ENCODE measurements at regions not wholly inside any gene's neighbourhood (a gene's known extent, or its start where the extent isn't known, plus 50 kb on each side); places are given as distances from the start of the nearest gene placed in this dataset.
"Not testable (repeated sequence)": the region's sequence is repeated elsewhere in the genome, so short reads cannot be mapped to it uniquely, and the experiment has no call there.

- 57 to 58% methylated on average over 2 of the region's 2 CpGs for WGBS, 2 donors
- Histone ChIP-seq H3K4me3 (peak overlapping the region in 3 of 4 donors; percentile 31 to 47 (median 34)), H3K27ac (peak overlapping the region; percentile 82 to 88 (median 87)), H3K4me1 (peaks cover 0 to 65% (median 39%) of the 10 kb centered on the region in 4 donors), H3K27me3 (no peaks in the 10 kb centered on the region), H3K9me3 (no peaks in the 10 kb centered on the region), H3K36me3 (no peaks in the 10 kb centered on the region)
- DNase-seq = peak; percentile 68
- intact Hi-C loops (cut with DNase I) = loop anchor here (5.0 to 10.0 kb wide), 3 partner anchors 358 to 460 kb away; no protein-coding TSS in a partner anchor
- TF ChIP-seq, protein P1, sequence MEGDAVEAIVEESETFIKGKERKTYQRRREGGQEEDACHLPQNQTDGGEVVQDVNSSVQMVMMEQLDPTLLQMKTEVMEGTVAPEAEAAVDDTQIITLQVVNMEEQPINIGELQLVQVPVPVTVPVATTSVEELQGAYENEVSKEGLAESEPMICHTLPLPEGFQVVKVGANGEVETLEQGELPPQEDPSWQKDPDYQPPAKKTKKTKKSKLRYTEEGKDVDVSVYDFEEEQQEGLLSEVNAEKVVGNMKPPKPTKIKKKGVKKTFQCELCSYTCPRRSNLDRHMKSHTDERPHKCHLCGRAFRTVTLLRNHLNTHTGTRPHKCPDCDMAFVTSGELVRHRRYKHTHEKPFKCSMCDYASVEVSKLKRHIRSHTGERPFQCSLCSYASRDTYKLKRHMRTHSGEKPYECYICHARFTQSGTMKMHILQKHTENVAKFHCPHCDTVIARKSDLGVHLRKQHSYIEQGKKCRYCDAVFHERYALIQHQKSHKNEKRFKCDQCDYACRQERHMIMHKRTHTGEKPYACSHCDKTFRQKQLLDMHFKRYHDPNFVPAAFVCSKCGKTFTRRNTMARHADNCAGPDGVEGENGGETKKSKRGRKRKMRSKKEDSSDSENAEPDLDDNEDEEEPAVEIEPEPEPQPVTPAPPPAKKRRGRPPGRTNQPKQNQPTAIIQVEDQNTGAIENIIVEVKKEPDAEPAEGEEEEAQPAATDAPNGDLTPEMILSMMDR (IDR thresholded peaks at IDR 0.05) = no peak
- TF ChIP-seq EP300 (IDR thresholded peaks at IDR 0.05) = no peak
- no peak for TF ChIP-seq POLR2A (IDR thresholded peaks at IDR 0.05)
- no peak for TF ChIP-seq POLR2AphosphoS5 (IDR thresholded peaks at IDR 0.05)
Measured at GRCh38 chr10:4242561-4243035, 457.6 kb upstream of the KLF6 start.

DNA sequence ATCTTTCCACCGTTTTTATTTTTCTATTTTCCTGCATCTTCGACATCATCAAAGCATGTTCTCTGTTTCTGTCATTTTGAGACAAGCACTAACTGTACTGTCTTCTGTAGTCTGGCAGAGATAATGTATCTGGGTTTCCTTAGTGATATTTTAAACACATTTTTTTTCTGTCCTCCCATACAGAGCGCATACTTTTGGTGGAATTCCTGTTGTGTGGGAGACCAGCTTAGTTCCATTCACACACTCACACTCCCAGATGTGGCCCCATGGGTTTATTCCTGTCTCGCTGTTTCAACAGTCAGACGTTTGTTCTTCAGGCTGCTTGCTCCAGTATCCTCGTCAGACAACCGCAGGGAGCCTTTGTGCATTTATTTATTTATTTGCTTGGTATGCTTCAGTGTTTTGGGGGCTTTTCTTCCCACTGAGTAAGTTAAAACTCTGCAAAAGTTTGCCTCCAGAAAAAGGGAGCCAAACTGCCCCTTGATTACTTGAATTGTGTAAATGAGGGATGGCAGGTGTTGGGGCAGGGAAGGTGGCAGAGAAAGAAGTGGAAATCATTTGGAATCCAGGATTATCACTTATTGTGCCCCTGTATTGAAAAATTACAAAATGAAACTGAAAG lies 456.8 kb upstream of the KLF6 start:
- WGBS, 2 donors = 58 to 73% methylated on average over 7 of the region's 7 CpGs

GRCh38 chr10:4240608-4241197 lies 455.7 kb upstream of the KLF6 start:
- DNase-seq = no peak
- Histone ChIP-seq H3K36me3 (no peaks in the 10 kb centered on the region), H3K9me3 (peaks cover 0 to 3% (median 0%) of the 10 kb centered on the region in 4 donors), H3K27ac (peak overlapping the region; percentile 82 to 88 (median 87)), H3K4me1 (peaks cover 0 to 46% (median 29%) of the 10 kb centered on the region in 4 donors), H3K27me3 (no peaks in the 10 kb centered on the region), H3K4me3 (peak overlapping the region in 1 of 4 donors; percentile 47)
- 89 to 94% methylated on average over 7 of the region's 7 CpGs for WGBS, 2 donors
- intact Hi-C loops (cut with DNase I) = loop anchor here (5.0 to 10.0 kb wide), 3 partner anchors 356 to 458 kb away; no protein-coding TSS in a partner anchor
- no peak for TF ChIP-seq EP300 (IDR thresholded peaks at IDR 0.05)
- TF ChIP-seq, protein P1 (IDR thresholded peaks at IDR 0.05) = no peak

More for the DNA sequence above, 456.8 kb upstream of the KLF6 start:
- peaks cover 0 to 57% (median 32%) of the 10 kb centered on the region in 4 donors for H3K4me1 ChIP-seq
- peak overlapping the region; percentile 82 to 88 (median 87) for H3K27ac ChIP-seq
- H3K36me3 ChIP-seq = no peaks in the 10 kb centered on the region
- H3K9me3 ChIP-seq = peaks cover 0 to 2% (median 0%) of the 10 kb centered on the region in 4 donors
- no peak for DNase-seq
- peak overlapping the region in 3 of 4 donors; percentile 31 to 47 (median 34) for H3K4me3 ChIP-seq
- intact Hi-C loops (cut with DNase I) = loop anchor here (5.0 to 10.0 kb wide), 3 partner anchors 357 to 460 kb away; no protein-coding TSS in a partner anchor
- TF ChIP-seq, protein P1 (IDR thresholded peaks at IDR 0.05) = no peak
- peak in 2 of 4 donors; percentile 78 to 84 for TF ChIP-seq POLR2AphosphoS5 (IDR thresholded peaks at IDR 0.05)
- peak in 3 of 4 donors; percentile 49 to 87 (median 51) for TF ChIP-seq EP300 (IDR thresholded peaks at IDR 0.05)
- H3K27me3 ChIP-seq = no peaks in the 10 kb centered on the region

DNA sequence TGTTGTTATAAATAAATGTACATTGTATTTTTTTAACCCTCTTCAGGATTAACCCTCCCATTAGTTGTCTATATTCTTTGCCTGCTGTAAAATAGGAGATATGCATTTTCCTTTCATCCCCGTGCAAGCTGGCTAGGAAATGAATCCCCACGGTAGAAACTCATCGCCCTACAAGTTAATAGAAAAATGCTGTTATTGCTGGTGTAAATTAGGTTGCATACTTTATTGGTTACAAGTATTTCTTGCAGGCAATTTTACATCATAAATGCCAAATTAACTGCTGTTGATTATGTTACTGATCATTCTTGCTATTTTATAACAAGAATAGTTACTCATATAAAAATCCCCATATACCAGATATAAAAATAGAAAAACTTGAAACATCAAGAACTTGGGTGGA lies 454.2 kb upstream of the KLF6 start:
- TF ChIP-seq POLR2A (IDR thresholded peaks at IDR 0.05) (no peak), EP300 (IDR thresholded peaks at IDR 0.05) (no peak), POLR2AphosphoS5 (IDR thresholded peaks at IDR 0.05) (no peak)
- TF ChIP-seq, protein P1 (IDR thresholded peaks at IDR 0.05) = no peak
- Histone ChIP-seq H3K9me3 (peaks cover 0 to 3% (median 0%) of the 10 kb centered on the region in 4 donors), H3K4me3 (no peak overlapping the region), H3K4me1 (peaks cover 0 to 37% (median 24%) of the 10 kb centered on the region in 4 donors), H3K27ac (peak overlapping the region in 2 of 4 donors; percentile 86 to 88), H3K36me3 (no peaks in the 10 kb centered on the region), H3K27me3 (no peaks in the 10 kb centered on the region)
- intact Hi-C loops (cut with DNase I) = no loop called here
- no peak for DNase-seq
- WGBS, 2 donors = 94 to 96% methylated on average over 3 of the region's 3 CpGs

DNA sequence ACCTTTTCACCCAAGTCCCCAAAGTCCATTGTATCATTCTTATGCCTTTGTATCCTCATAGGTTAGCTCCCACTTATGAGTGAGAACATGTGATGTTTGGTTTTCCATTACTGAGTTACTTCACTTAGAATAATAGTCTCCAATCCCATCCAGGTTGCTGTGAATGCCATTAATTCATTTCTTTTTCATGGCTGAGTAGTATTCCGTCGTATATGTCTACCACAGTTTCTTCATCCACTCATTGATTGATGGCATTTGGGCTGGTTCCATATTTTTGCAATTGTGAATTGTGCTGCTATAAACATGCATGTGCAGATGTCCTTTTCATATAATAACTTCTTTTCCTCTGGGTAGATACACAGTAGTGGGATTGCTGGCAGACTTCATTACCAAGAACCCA lies 451.9 kb upstream of the KLF6 start:
- H3K36me3 ChIP-seq; DNase-seq; H3K9me3 ChIP-seq; H3K27ac ChIP-seq; intact Hi-C loops (cut with DNase I); H3K4me3 ChIP-seq; H3K27me3 ChIP-seq: not testable (repeated sequence)
- WGBS, 2 donors = 97 to 99% methylated on average over 2 of the region's 2 CpGs
- H3K4me1 ChIP-seq = peaks cover 0 to 17% (median 13%) of the 10 kb centered on the region in 4 donors

All from sigmoid colon (tissue), 6 donors.